Lung (tissue), 11 donors: ENCODE measurements at regions not wholly inside any gene's neighbourhood (a gene's known extent, or its start where the extent isn't known, plus 50 kb on each side); places are given as distances from the start of the nearest gene placed in this dataset.

ENCODE experiments used
- ATAC-seq: fragments of 200-7000 bp; cut with Tn5 transposase; one replicate; pipeline ENCODE4 v1.9.1; 2020; ENCODE audit warnings: moderate number of reproducible peaks; ENCODE audit not compliant: insufficient read depth, low FRiP score
- DNase-seq, 3 donors: peaks; one replicate each; pipeline ENCODE4 v3.0.0-alpha.2; 2013 to 2017
- H3K27ac ChIP-seq, 2 donors: one replicate each; pipeline ENCODE4 v1.5.1; 2013; ENCODE audit warnings: mild to moderate bottlenecking in 2 of 2, moderate library complexity in 2 of 2, control low read depth in 1 of 2, inconsistent platforms in 1 of 2, low read depth in 1 of 2, low read length in 1 of 2
- H3K27me3 ChIP-seq, 3 donors: one replicate each; pipeline ENCODE4 v1.5.1; 2013; ENCODE audit warnings: low read length in 2 of 3; ENCODE audit not compliant: control insufficient read depth in 3 of 3, insufficient read depth in 3 of 3
- H3K36me3 ChIP-seq, 4 donors: one replicate each; pipeline ENCODE4 v1.5.1; 2013; ENCODE audit warnings: low read length in 4 of 4, mild to moderate bottlenecking in 1 of 4, moderate library complexity in 1 of 4; ENCODE audit not compliant: control insufficient read depth in 4 of 4, insufficient read depth in 4 of 4
- H3K4me1 ChIP-seq, 5 donors: one replicate each; pipeline ENCODE4 v1.5.1; 2013; ENCODE audit warnings: low read length in 5 of 5, mild to moderate bottlenecking in 2 of 5, moderate library complexity in 1 of 5; ENCODE audit not compliant: control insufficient read depth in 5 of 5, insufficient read depth in 5 of 5
- H3K4me3 ChIP-seq: one replicate; pipeline ENCODE4 v1.5.1; 2013; ENCODE audit warnings: mild to moderate bottlenecking, control low read depth, moderate library complexity
- H3K9ac ChIP-seq, 2 donors: one replicate each; pipeline ENCODE4 v1.5.1; 2013; ENCODE audit warnings: low read length in 2 of 2, control low read depth in 1 of 2; ENCODE audit not compliant: insufficient read depth in 1 of 2
- H3K9me3 ChIP-seq, 4 donors: one replicate each; pipeline ENCODE4 v1.5.1; 2013; ENCODE audit warnings: low read length in 3 of 4, mild to moderate bottlenecking in 1 of 4, moderate library complexity in 1 of 4; ENCODE audit not compliant: control insufficient read depth in 4 of 4, insufficient read depth in 3 of 4
- CTCF ChIP-seq: IDR thresholded peaks from 2 replicates; pipeline ENCODE4 v1.5.1; 2012; ENCODE audit warnings: mild to moderate bottlenecking; ENCODE audit errors: control extremely low read depth, extremely low read depth
- WGBS, 2 donors: extraction: QIAGEN DNeasy Blood & Tissue Kit; methylation state at CpG; one replicate each; pipeline ENCODE4 v1.1.7; 2013; 5-methylcytosine and 5-hydroxymethylcytosine counted together
- donor health status: control.
- donor health status: control.
- donor health status: Bipolar disorder and iron deficiency.
- donor health status: healthy.
- donor health status: DM: yes; HTN: yes; CAD: no.

- Histone ChIP-seq H3K27me3 (no peaks in the 10 kb centered on the region), H3K4me1 (peaks cover 8 to 38% (median 15%) of the 10 kb centered on the region in 5 donors), H3K9ac (no peak overlapping the region), H3K27ac (no peak overlapping the region), H3K36me3 (no peaks in the 10 kb centered on the region), H3K9me3 (no peaks in the 10 kb centered on the region), H3K4me3 (no peak overlapping the region)
- peak in 2 of 3 donors; percentile 44 to 62 for DNase-seq
- 45 to 46% methylated on average over 1 of the region's 1 CpG for WGBS, 2 donors
- TF ChIP-seq CTCF, result no peak
- ATAC-seq, result no peak
These were observed 338.4 kb upstream of the C2CD4B start for GRCh38 chr15:62503451-62503850.

- Histone ChIP-seq H3K27ac (peak overlapping the region in 1 of 2 donors; percentile 76), H3K4me1 (peaks cover 10 to 38% (median 15%) of the 10 kb centered on the region in 5 donors), H3K4me3 (no peak overlapping the region), H3K27me3 (no peaks in the 10 kb centered on the region), H3K9ac (no peak overlapping the region), H3K9me3 (no peaks in the 10 kb centered on the region), H3K36me3 (no peaks in the 10 kb centered on the region)
- WGBS, 2 donors, result 62 to 74% methylated on average over 6 of the region's 6 CpGs
- DNase-seq, result peak in 2 of 3 donors; percentile 32 to 46
- TF ChIP-seq CTCF, result no peak
- no peak for ATAC-seq
These were observed 340.7 kb upstream of the C2CD4B start for GRCh38 chr15:62505762-62506161.

GRCh38 chr15:62506217-62506805 is 341.2 kb upstream of the C2CD4B start:
- ATAC-seq, result peak; percentile 33
- no peaks in the 10 kb centered on the region for H3K9me3 ChIP-seq
- 21 to 74% methylated on average over 1 of the region's 1 CpG for WGBS, 2 donors
- H3K36me3 ChIP-seq, result no peaks in the 10 kb centered on the region
- no peak overlapping the region for H3K4me3 ChIP-seq
- no peak overlapping the region for H3K9ac ChIP-seq
- TF ChIP-seq CTCF, result no peak
- H3K4me1 ChIP-seq, result peaks cover 10 to 38% (median 18%) of the 10 kb centered on the region in 5 donors
- H3K27me3 ChIP-seq, result no peaks in the 10 kb centered on the region
- DNase-seq, result peak; percentile 20 to 59 (median 56)
- peak overlapping the region; percentile 39 to 76 for H3K27ac ChIP-seq

- Histone ChIP-seq H3K27ac (no peak overlapping the region), H3K4me1 (peaks cover 8 to 26% (median 16%) of the 10 kb centered on the region in 5 donors), H3K27me3 (no peaks in the 10 kb centered on the region), H3K9me3 (no peaks in the 10 kb centered on the region), H3K9ac (no peak overlapping the region), H3K36me3 (no peaks in the 10 kb centered on the region), H3K4me3 (no peak overlapping the region)
- TF ChIP-seq CTCF, result no peak
- DNase-seq (no peak), ATAC-seq (no peak)
- 90 to 92% methylated on average over 12 of the region's 12 CpGs for WGBS, 2 donors
These were observed 344.4 kb upstream of the C2CD4B start for GRCh38 chr15:62509395-62509958.
